HCT116 (cell line): ENCODE measurements at regions not wholly inside any gene's neighbourhood (a gene's known extent, or its start where the extent isn't known, plus 50 kb on each side); places are given as distances from the start of the nearest gene placed in this dataset.

Experiments
- ATAC-seq: fragments of 200-7000 bp; cut with Tn5 transposase; 2 replicates; pipeline ENCODE4 v1.9.1; 2020; ENCODE audit warnings: mild to moderate bottlenecking, moderate library complexity
- BruUV-seq: library from RNA; stranded (reverse); fragments of 400-500 nt; replicated peaks from 2 replicates; lab custom pipeline; 2021; lab: Mats Ljungman, UMichigan
- CTCF ChIA-PET: fragments of 300-600 bp; sonication (Branson Sonifier 250); formaldehyde crosslinking; loops from one replicate; lab custom pipeline; 2021; ENCODE audit warnings: antibody characterized with exemption; lab: Charles Lee
- POLR2A ChIA-PET: fragments of 300-600, 350-600 bp; sonication (Branson Sonifier 250); formaldehyde crosslinking; loops from one replicate; lab custom pipeline; 2021; ENCODE audit warnings: antibody characterized with exemption; lab: Charles Lee
- RAD21 ChIA-PET, 2 experiments: fragments of 300-600 bp; sonication (Branson Sonifier 250); formaldehyde crosslinking; loops; one replicate each; lab custom pipeline; 2023; ENCODE audit warnings: low total read pairs in 2 of 2; ENCODE audit not compliant: uncharacterized antibody in 2 of 2, unreplicated experiment in 2 of 2, low non-redundant PET in 1 of 2; lab: Charles Lee
- DNase-seq: peaks from one replicate; pipeline ENCODE4 v3.0.0-alpha.2; 2010; ENCODE audit warnings: low read depth, low spot score
- H2AFZ ChIP-seq: fragments of 200-600 bp; shearing (Covaris generic), sonication (generic); 2 replicates; pipeline ENCODE4 v1.6.1; 2017; ENCODE audit warnings: low read depth, mixed run types, mixed read lengths, antibody characterized with exemption, low read length; ENCODE audit not compliant: poor library complexity, severe bottlenecking
- H3K27ac ChIP-seq: 2 replicates; pipeline ENCODE4 v1.5.1; 2012; ENCODE audit warnings: low read depth, low read length
- H3K27me3 ChIP-seq: fragments of 200-600 bp; sonication (generic); 2 replicates; pipeline ENCODE4 v1.6.1; 2016; ENCODE audit warnings: mixed run types, low read length, mixed read lengths; ENCODE audit not compliant: insufficient read depth
- H3K36me3 ChIP-seq, 2 experiments: fragments of 200-500 bp in 1 of 2; fragments of 200-600 bp in 1 of 2; sonication (Bioruptor generic) in 1 of 2; sonication (generic) in 1 of 2; 2 replicates each; pipeline versions ENCODE4 v1.5.1 to v1.6.1; 2014 to 2016; ENCODE audit warnings: low read length in 2 of 2, inconsistent platforms in 1 of 2, mixed read lengths in 1 of 2, mixed run types in 1 of 2; ENCODE audit not compliant: insufficient read depth in 2 of 2, control insufficient read depth in 1 of 2
- H3K4me1 ChIP-seq, 2 experiments: fragments of 200-600 bp in 1 of 2; sonication (generic) in 1 of 2; 2 replicates each; pipeline versions ENCODE4 v1.5.1 to v1.6.1; 2012 to 2017; ENCODE audit warnings: low read length in 2 of 2, inconsistent platforms in 1 of 2, mild to moderate bottlenecking in 1 of 2, mixed read lengths in 1 of 2, mixed run types in 1 of 2, moderate library complexity in 1 of 2; ENCODE audit not compliant: insufficient read depth in 2 of 2, control insufficient read depth in 1 of 2
- H3K4me2 ChIP-seq: fragments of 200-600 bp; sonication (generic); 2 replicates; pipeline ENCODE4 v1.6.1; 2017; ENCODE audit warnings: mixed run types, low read length, mixed read lengths
- H3K4me3 ChIP-seq, 2 experiments: fragments of 200-600 bp in 1 of 2; sonication (generic) in 1 of 2; replicated peaks in 1 of 2; 2 replicates each; pipeline ENCODE4 v1.5.1; 2011 to 2016; ENCODE audit warnings: low read length in 2 of 2, control low read depth in 1 of 2, low read depth in 1 of 2, mild to moderate bottlenecking in 1 of 2, mixed read lengths in 1 of 2, mixed run types in 1 of 2
- H3K79me2 ChIP-seq: fragments of 200-600 bp; sonication (generic); 2 replicates; pipeline ENCODE4 v1.6.1; 2017; ENCODE audit warnings: mild to moderate bottlenecking, mixed run types, low read length, moderate library complexity, mixed read lengths; ENCODE audit not compliant: insufficient read depth
- H3K9ac ChIP-seq: fragments of 200-600 bp; sonication (generic); 2 replicates; pipeline ENCODE4 v1.6.1; 2016; ENCODE audit warnings: low read length, mixed read lengths
- H3K9me2 ChIP-seq: fragments of 200-600 bp; sonication (generic), shearing (Covaris generic); 2 replicates; pipeline ENCODE4 v1.6.1; 2017; ENCODE audit warnings: mixed run types, mild to moderate bottlenecking, moderate library complexity; ENCODE audit not compliant: insufficient read depth
- H3K9me3 ChIP-seq, 2 experiments: fragments of 200-500 bp in 1 of 2; fragments of 200-600 bp in 1 of 2; sonication (Bioruptor generic) in 1 of 2; sonication (generic) in 1 of 2; 2 replicates each; pipeline ENCODE4 v1.6.1; 2014 to 2017; ENCODE audit warnings: low read length in 2 of 2, mixed read lengths in 2 of 2, inconsistent platforms in 1 of 2, low read depth in 1 of 2, mild to moderate bottlenecking in 1 of 2, mixed run types in 1 of 2, moderate library complexity in 1 of 2; ENCODE audit not compliant: control insufficient read depth in 1 of 2, insufficient read depth in 1 of 2
- H4K20me1 ChIP-seq: fragments of 200-600 bp; sonication (generic), shearing (Covaris generic); 2 replicates; pipeline ENCODE4 v1.6.1; 2017; ENCODE audit warnings: mixed run types, mild to moderate bottlenecking, moderate library complexity; ENCODE audit not compliant: insufficient read depth
- ATF3 ChIP-seq: IDR thresholded peaks from 2 replicates; pipeline ENCODE4 v1.6.1; 2012
- CBX3 ChIP-seq: IDR thresholded peaks from 2 replicates; pipeline ENCODE4 v1.6.1; 2012; ENCODE audit warnings: low read depth
- CEBPB ChIP-seq: IDR thresholded peaks from 2 replicates; pipeline ENCODE4 v1.6.1; 2012; ENCODE audit warnings: low read depth
- EGR1 ChIP-seq: IDR thresholded peaks from 2 replicates; pipeline ENCODE4 v1.6.1; 2012; ENCODE audit warnings: low read depth
- ELF1 ChIP-seq: IDR thresholded peaks from 2 replicates; pipeline ENCODE4 v1.6.1; 2012; ENCODE audit warnings: low read depth, borderline replicate concordance
- EZH2 ChIP-seq: fragments of 200-600 bp; sonication (generic); IDR thresholded peaks from 2 replicates; pipeline ENCODE4 v1.6.1; 2017; ENCODE audit warnings: antibody characterized with exemption, mixed run types
- JUND ChIP-seq: IDR thresholded peaks from 2 replicates; pipeline ENCODE4 v1.6.1; 2012
- POLR2AphosphoS5 ChIP-seq: IDR thresholded peaks from 2 replicates; pipeline ENCODE4 v1.6.1; 2011; ENCODE audit warnings: mild to moderate bottlenecking, low read depth, low read length, moderate library complexity
- SRF ChIP-seq: IDR thresholded peaks from 2 replicates; pipeline ENCODE4 v1.6.1; 2012; ENCODE audit warnings: low read depth
- TCF7L2 ChIP-seq: IDR thresholded peaks from 2 replicates; pipeline ENCODE4 v1.7.0; 2011; ENCODE audit warnings: borderline replicate concordance, inconsistent platforms; ENCODE audit not compliant: insufficient read depth, insufficient read length; ENCODE audit errors: extremely low read depth
- ZNF274 ChIP-seq: fragments of 200-500 bp; sonication (Bioruptor generic); IDR thresholded peaks from 2 replicates; pipeline ENCODE4 v1.6.1; 2014; ENCODE audit warnings: mild to moderate bottlenecking, low read depth, low read length, inconsistent platforms
- intact Hi-C: fragments of 100-400 bp; cut with micrococcal nuclease; formaldehyde crosslinking; loops from 2 replicates; pipeline ENCODE4 v1.10.0; 2022
- TF ChIP-seq, protein P1 (sequence below): IDR thresholded peaks from 2 replicates; pipeline ENCODE4 v1.6.1; 2012
- TF ChIP-seq, protein P2 (sequence below), 3 experiments: fragments of 200-600 bp in 1 of 3; sonication (generic) in 1 of 3; IDR thresholded peaks in 2 of 3; conservative IDR thresholded peaks in 1 of 3; 2 replicates each; pipeline ENCODE4 v1.5.1; 2012 to 2017; ENCODE audit warnings: low read depth in 2 of 3, low read length in 2 of 3, antibody characterized with exemption in 1 of 3, borderline replicate concordance in 1 of 3, control low read depth in 1 of 3, mild to moderate bottlenecking in 1 of 3, mixed read lengths in 1 of 3, mixed run types in 1 of 3, moderate library complexity in 1 of 3; ENCODE audit not compliant: insufficient read depth in 1 of 3

DNA sequence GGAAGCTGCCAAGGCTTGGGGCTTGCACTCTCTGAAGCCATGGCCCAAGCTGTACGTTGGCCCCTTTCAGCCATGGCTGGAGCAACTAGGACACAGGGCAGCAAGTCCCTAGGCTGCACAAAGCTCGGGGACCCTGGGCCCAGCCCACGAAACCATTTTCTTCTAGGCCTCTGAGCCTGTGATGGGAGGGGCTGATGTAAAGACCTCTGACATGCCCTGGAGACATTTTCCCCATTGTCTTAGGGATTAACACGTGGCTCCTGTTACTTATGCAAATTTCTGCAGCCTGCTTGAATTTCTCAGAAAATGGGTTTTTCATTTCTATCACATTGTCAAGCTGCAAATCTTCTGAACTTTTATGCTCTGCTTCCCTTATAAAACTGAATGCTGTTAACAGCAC lies 83.0 kb upstream of the DAP start:
- RAD21 ChIA-PET, result no interaction called here
- no peak overlapping the region for H3K4me3 ChIP-seq
- H4K20me1 ChIP-seq, result no peaks in the 10 kb centered on the region
- TF ChIP-seq TCF7L2 (no peak), ELF1 (no peak), POLR2AphosphoS5 (no peak), SRF (no peak), ATF3 (no peak), EGR1 (no peak), JUND (no peak), CBX3 (no peak), ZNF274 (no peak), CEBPB (no peak), EZH2 (no peak)
- TF ChIP-seq, protein P1, sequence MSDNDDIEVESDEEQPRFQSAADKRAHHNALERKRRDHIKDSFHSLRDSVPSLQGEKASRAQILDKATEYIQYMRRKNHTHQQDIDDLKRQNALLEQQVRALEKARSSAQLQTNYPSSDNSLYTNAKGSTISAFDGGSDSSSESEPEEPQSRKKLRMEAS, result no peak
- TF ChIP-seq, protein P2, sequence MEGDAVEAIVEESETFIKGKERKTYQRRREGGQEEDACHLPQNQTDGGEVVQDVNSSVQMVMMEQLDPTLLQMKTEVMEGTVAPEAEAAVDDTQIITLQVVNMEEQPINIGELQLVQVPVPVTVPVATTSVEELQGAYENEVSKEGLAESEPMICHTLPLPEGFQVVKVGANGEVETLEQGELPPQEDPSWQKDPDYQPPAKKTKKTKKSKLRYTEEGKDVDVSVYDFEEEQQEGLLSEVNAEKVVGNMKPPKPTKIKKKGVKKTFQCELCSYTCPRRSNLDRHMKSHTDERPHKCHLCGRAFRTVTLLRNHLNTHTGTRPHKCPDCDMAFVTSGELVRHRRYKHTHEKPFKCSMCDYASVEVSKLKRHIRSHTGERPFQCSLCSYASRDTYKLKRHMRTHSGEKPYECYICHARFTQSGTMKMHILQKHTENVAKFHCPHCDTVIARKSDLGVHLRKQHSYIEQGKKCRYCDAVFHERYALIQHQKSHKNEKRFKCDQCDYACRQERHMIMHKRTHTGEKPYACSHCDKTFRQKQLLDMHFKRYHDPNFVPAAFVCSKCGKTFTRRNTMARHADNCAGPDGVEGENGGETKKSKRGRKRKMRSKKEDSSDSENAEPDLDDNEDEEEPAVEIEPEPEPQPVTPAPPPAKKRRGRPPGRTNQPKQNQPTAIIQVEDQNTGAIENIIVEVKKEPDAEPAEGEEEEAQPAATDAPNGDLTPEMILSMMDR (IDR thresholded peaks at IDR 0.05 in 2 of 3, conservative IDR thresholded peaks at IDR 0.05 in 1 of 3; ENCODE audit: borderline replicate concordance in 1 of 3, insufficient read depth in 1 of 3, low read depth in 2 of 3, low read length in 2 of 3), result no peak
- intact Hi-C loops, result no loop called here
- H3K27me3 ChIP-seq, result peaks cover 10% of the 10 kb centered on the region; the same call in 1 of the 2 replicates
- ATAC-seq, result no peak
- POLR2A ChIA-PET, result no interaction called here
- no peak for DNase-seq
- H2AFZ ChIP-seq, result no peak overlapping the region
- H3K79me2 ChIP-seq, result no peaks in the 10 kb centered on the region
- H3K9me2 ChIP-seq, result no peaks in the 10 kb centered on the region
- H3K36me3 ChIP-seq, result no peaks in the 10 kb centered on the region
- H3K9ac ChIP-seq, result no peak overlapping the region
- no TSS peak for BruUV-seq
- no peak overlapping the region for H3K4me2 ChIP-seq
- no peaks in the 10 kb centered on the region for H3K4me1 ChIP-seq
- no peaks in the 10 kb centered on the region for H3K9me3 ChIP-seq
- no peak overlapping the region for H3K27ac ChIP-seq
- CTCF ChIA-PET, result no interaction called here
